CD4-positive, alpha-beta T cell treated with Interleukin-21 for 1 hour (primary cell): ENCODE measurements at regions not wholly inside any gene's neighbourhood (a gene's known extent, or its start where the extent isn't known, plus 50 kb on each side); places are given as distances from the start of the nearest gene placed in this dataset.
A peak's percentile ranks its signal among the peaks of the same experiment; 100 is the strongest.

Experiments
- DNase-seq: peaks from one replicate; pipeline ENCODE4 v3.0.0-alpha.2; 2020

DNA sequence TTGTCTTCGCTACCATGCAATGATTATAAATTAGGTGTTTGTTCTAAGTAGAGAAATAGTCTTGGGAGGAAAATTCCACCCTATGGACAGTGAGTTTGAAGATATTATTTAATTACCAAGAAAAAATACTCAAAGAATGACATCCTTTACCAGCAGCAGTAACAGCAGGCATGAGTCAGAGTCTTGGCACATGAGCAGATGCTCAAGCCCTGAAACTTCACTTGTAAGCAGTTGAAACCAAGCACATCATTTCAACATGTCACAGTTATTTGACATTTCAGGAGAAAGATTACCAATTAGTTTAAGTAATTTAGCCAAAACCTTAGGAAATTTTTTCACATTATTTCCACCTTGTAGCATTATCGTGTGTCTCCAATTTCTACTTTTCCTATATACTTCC lies 99.2 kb downstream of the C12orf50 start:
- no peak for DNase-seq

DNA sequence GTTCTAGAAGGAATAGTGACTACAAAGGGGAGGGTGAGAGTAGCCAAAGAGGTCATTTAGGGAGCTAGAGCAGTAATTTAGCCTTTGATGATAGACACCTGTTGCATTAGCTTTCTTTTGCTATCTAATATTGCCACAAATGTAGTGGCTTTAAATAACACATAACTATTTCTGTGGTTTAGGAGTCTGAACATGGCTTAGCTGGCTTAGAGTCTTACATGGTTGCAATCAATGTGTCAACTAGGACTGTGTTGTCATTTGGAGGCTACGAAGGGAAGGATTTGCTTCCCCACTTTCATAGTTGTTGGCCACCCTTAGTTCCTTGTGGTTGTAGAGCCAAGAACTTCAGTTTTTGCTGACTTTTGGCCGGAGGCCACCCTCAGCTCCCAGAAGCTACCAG lies 99.9 kb downstream of the C12orf50 start:
- DNase-seq, result no peak

DNA sequence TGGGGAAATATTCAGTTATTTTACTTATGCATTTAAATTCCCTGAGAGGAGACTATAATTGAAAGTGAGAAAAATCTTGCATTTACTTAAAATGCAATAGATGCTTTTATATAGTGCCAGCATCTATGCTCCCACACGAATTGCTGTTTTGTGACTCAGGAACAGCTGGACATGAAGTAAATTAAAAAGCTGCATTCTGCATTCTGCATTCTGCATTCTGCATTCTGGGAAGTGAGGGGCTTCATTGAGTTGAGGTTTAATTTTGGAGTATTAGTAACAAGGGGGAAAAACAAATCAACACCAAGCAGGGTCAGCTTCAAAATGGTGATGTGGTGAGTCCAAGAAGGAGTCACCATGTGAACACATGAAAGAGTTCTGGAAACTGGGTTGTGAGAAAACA lies 101.2 kb downstream of the C12orf50 start:
- no peak for DNase-seq

DNA sequence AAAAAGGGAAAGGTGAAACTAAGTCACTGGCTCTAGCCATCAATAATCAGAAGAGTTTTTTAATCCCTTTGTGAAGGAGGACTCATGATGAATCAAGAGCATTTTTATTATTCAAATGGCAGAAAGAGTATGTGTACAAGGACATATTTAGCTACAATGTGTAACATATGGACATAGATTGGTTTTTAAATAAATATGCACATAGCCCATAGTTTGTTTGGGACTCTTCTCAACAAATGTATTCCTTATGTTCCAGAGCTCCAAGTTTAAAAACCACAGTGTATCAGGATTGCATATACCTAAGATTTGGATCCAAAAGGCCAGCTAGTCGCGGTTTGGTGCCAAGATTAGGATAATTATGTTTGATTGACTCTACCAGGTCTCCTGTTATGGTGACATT lies 104.2 kb downstream of the C12orf50 start:
- no peak for DNase-seq

DNA sequence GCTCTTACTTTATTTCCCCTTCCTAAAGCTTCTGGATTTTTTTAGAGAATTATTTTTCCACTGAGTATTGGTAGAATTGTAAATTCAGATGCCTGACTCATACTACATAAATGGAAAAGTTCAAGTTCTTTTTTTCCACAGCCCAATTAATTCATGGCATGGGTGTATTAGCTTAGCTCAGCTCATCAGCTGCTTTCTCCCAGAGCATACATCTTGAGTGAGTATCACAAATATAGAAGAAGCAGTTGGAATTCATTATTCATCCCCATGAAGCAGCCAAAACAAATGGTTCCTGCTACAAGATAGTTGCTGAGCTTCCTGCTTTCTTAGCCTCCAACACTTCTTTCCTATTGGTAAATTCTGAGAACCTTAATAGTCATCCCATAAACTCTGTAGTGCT lies 105.1 kb downstream of the C12orf50 start:
- DNase-seq, result no peak

DNA sequence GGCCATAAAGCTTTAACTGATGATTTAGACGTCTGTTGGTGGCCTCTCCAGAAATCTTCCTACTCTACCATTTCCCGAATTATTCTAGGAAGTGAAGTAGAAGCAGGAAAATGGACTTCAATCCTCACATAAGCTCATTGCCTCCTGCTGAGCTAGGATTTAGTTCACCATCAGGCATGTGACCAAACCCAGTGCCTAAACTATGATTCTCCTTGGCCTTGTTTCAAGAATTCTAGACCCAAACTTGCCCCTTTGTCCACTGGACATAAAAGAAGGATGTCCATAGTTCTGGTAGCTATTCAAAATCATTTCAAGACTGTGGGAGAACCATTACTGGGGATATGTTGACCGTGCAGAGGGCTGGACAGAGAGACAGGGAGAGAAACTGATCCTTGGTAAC lies 105.8 kb downstream of the C12orf50 start:
- DNase-seq, result no peak

DNA sequence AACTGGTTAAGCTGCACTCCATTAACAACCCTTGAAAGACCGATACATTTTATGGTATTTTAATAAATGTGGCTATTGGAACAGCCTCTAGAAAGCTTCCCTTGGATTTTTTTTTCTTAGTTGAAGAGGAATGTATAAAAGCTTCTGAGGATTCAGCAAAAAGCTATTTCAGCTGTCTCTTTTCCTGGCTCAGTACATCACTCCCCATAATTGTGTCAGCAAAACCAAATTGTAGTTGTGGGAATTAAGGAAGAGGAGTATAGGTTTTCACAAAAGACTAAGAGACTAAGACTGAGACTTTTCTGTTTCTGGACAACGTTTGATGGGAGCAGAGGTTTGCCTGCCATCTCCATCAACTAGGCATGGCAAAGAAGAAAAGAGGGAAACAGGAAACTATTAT lies 106.5 kb downstream of the C12orf50 start:
- DNase-seq, result no peak

DNA sequence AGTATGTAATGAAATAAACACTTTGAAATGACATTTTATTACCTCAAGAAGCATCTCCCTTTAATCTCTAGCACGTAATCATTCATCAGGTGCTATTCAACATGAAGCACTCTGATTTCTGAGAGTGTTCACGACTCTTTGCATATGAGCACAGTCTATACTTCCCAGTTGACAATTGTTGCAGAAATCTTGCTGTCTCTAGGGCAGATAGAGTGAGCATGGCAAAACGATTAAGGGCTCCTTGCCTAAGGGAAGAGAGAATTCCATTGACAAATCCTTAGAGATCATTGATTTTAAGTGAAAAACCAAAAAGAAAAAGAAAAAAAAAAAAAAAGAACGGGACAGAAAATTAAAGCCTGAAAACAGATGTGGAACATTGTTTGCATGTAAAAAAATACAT lies 107.6 kb downstream of the C12orf50 start:
- no peak for DNase-seq

DNA sequence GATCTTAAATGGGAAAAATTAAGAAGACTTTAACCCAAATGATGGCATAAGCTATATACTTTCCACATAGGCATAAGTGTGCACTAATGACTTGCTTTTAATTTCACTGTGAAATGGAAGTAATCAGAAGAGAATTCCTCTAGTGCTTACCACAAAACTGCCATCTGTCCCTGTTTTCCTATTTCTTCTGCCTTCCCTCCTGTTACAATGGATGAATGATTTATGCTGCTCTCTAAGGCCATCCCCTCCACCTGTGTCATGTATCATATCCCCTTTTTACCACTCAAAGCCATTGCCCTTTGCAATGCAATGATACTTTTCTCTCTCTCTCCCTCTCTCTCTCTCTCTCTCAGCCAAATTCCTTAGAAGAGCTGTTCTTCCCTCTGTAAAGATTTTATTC lies 109.1 kb downstream of the C12orf50 start:
- no peak for DNase-seq

DNA sequence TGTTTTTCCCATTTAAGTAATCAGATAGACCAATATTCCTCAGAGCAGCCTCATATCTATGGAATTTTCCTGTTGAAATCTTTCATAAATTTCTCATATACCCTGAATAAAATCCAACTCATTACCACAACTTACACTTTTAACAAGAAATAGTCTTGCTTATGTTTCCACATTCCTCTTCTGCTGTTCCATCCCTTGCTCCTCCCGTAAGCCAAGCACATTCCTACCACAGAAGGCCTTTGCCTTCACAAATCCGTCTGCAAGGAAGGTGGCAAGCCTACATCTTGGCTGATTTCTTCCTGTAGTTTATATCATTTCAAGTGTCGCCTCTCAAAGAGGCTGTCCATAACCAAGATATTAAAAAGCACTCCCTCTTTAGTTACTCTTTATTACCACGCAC lies 127.7 kb downstream of the C12orf50 start:
- no peak for DNase-seq

DNA sequence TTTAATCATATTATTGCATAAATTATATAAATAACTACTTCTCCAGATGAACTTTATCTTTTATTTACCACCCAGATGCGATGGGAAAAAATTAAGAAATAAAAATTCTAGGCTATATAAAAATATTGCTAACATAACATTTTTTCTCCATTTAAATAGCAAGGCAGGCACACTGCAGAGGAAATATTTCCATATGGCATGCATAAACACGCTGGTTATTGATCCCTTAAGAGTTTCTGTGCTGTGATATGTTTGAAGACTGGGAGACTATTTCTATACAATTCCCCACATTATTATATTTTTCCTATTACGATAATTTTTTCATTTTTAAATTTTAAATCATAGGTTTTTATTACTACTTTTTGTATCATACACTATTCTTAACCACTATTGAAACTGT lies 131.5 kb downstream of the C12orf50 start:
- DNase-seq, result no peak

DNA sequence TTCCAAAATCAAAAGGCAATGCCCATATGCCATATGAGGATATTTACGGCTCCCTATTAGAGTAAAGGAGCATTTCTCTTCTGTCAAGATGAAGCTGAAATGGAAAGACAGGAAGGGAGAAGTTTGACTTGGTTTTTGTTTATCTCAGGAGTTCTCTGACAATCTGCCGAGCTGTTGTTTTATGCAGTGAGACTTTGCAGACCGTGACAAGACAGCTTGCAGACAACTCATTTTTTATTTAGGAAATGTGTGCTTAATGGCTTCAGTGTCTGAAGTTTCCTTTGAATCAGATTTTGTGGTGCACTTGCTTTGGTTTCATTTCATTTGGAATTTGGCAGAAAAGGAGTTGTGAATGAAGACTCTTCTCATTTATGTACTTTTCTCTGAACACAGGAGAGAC lies 145.4 kb downstream of the C12orf50 start:
- no peak for DNase-seq

DNA sequence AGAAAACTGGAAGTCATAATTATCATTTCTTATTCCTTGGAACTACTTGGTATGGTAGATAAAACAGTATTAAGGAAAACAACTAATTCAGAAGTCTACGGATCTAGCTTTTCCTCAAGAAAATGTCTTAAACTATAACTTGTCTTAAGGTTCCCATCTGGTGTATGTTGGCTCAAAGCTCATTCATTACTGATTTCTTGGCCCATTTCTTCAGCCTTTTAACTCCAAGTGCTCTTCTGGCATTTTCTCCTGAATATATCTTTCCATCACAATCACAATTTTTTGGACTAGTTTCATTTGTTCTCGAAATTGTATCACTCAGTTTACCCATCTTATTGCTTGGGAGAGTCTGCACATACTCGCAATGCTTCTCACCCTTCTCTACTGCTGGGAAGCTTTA lies 150.1 kb downstream of the C12orf50 start:
- DNase-seq, result no peak

DNA sequence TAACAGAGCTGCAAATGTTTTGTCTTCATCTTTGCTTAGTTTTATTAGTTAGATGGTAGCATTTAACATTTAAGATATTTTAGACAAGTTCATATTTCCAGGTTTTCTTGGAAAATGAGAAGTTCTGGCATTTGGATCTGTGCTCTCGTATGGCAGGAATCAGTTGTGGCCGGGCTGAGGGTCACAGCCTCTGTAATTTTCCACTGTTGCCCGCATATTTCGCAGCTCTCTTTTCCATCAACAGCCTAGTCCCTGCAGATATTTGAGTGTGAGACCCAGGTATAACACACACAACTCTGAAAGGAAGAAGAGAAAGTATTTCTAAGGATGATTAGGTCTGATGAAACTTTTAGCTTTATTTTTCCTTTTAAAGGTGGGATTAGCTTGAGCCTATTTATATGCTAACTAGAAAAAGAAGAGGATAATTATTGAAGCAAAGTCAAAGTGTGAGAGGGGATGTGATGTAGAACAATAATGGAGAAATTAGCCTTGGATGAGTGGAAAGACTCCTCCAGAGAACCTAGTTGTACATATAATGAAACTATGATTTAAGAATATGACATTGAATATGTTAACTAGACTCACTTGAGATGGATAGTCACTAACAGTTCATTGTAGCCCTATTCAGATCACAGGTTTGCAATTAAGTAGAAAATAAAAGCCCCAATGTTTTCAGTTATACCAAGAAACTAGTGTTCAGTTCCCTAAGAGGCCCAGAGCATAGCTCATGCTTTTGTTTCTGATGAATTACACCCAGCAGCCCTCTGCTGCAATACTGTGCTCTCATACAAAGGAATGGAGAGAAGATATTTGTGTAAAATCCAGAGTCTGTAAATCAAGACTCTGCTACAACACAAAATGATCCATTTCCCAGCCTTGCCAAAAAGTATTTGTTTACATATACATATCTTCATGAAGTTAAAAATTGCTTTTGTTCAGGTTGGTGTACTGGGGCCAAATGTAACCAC lies 158.4 kb downstream of the C12orf50 start:
- no peak for DNase-seq

DNA sequence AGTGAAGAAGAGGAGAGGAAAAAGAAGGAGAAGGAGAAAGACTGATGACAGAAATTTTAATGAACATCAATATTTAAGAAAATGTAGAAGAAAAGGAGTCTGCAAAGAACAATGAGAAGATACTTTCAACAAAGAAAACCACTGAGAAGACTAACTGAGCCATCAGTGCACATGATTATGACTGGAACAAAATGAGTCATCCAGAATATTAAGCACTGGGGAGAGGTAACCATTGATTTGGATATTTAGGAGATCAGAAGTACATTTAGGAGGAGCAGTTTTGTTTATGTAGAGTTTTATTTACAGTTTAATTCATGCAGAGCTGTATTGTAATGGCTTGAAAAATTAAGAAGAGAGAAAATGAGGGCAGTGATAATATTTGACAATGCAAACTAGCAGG lies 159.1 kb downstream of the C12orf50 start:
- DNase-seq, result no peak

DNA sequence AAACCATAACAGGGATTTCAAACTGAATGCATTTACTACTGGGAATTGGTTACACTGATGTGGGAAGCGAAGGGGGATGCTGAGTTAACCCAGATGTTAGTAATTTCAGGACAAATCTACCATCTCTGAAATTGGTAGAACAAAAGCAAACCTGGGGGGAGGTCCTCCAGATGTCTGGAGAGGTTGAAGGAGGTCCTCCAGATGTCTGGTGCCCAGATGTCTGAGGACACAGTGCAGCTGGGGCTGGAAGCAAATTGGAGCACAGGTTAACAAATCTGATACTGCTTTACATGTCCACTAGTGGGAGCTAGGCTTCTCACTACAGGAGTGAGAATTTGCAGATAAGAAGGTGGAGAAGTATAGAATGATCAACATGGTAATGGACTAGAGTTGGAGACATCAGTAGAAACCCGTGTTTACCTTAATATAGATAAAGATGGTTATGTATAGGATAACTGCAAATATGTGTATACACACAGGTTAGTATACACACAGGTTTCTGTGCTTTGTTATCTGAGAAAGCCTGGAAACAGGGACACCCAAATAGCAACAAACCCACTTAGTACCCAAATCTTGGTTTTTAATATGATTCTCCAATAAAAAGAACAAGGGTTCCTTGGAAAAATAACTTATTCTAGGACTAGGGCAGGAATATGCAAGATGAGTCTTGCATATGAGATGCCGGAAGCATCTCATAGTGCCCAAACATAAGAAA lies 162.5 kb downstream of the C12orf50 start:
- no peak for DNase-seq

DNA sequence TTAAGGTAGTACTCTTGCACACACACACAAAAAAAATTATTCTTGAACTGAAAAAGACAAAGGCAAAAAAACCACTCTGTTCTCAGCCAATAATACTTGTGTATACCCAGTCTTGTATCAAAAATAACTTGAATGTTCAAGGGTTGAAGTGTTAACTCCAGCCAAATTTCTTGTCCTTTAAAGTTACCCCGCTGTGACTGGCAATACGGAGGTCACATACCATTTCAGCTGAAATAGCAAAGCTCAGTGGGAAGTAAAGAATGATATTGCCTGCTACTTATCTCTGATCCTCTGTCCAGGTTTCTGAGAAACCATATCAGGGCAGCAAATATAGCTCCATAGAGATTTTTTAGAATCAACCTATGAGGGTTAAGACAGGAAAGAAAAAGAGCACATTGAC lies 167.4 kb downstream of the C12orf50 start:
- DNase-seq, result no peak

DNA sequence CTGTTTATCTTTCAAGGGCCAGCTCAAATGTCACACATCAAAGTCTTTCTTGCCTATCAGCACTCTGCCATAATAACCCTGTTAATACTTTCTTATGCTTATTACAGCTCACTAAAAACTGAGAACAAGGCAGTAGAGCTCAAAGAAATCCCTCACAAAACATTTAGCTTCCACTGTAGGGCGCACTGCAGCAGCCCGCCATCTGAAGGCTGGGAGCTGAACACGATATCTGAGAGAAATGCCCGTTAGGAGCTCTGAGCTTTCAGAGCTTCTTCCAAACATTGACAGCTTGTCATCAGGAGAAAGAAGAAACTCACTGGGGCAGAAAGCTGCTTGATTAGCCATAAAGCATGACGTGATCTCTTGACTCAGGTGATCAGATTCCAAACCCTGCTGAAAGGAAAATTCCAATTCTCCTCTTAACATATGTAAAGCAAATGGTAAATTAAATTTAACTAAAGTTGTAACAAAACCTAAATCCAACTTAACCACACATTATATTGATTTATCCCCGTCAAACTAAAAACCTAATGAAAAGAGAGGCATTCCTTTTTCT lies 175.7 kb downstream of the C12orf50 start:
- DNase-seq, result no peak

DNA sequence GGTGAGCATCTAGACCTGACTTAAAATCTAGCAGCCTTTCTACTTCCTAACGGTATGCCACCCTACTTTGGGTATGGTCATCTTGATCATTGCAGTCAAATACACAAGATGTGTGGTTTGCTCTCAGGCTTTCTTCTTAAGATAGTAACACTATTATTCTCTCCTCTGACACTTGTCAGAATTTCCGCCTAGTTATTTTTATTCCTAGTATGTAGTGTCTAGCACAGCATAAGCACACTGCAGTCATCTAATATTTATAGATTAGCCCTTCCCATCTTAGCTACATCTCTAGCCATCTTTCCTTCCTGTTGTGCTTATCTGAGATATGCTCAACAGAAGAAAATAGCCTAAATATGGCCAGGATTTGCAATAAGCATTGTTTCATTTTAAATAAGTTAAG lies 180.1 kb downstream of the C12orf50 start:
- DNase-seq, result no peak

DNA sequence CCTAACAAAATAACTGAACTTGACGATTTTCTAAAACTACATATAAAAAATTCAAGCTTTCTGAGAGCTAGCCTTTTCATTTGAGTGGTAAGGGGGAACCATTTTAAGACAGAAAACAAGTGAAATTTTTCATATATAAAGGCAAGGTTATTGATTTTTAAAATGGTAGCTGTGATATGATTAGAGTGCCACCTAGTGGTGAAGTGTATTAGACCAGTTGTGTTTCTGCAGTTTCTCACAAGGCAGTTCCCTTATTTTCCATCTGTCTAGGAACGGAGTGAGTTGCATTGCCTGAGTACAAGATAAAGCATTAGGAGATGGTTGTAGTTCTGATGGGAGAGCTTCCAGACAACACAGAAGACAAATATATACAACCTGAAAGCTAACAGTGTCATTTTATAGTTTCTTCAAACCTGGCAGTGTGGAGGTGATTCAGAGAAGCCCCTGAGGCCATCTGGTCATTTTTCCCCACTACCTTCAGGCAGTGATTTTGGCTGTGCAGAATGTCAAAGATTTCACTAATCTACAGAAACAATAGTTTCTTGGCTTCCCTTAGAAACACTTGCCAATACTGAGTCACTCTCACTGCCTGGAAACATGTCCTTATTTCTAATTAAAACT lies 180.8 kb downstream of the C12orf50 start:
- DNase-seq, result peak; percentile 32

DNA sequence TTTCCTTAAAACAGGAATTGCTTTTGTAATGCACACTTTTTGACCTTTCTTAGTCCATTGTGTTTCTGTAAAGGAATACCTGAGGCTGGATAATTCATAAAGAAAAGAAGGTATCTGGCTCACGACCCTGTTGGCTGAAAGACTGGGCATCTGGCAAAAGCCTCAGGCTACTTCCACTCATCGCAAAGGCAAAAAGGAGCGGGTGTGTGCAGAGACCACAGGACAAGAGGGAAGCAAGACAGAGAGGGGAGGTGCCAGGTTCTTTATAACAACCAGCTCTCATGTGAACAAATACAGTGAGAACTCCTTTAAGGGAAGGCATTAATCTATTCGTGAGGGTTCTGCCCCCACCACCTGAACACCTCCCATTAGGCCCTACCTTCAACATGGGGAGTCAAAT lies 182.1 kb downstream of the C12orf50 start:
- no peak for DNase-seq

DNA sequence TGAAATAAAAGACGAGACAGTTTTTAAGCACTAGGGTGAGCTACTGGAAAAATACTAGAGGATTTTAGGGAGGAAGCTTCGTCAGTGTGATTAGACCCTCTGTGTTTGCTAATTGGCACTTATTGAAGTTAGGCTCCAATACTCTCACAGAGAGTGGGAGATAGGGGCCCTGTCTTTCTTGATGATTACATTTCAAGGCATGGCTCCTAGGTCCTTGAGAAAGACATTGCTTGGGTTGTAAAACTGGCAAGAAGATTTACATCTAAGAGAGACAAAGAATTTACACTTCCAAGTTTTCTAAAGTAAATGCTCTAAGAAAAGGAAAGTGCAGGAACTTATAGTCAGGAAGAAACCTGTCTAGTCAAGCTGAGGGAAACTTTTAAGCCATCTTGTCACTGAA lies 183.2 kb downstream of the C12orf50 start:
- no peak for DNase-seq

DNA sequence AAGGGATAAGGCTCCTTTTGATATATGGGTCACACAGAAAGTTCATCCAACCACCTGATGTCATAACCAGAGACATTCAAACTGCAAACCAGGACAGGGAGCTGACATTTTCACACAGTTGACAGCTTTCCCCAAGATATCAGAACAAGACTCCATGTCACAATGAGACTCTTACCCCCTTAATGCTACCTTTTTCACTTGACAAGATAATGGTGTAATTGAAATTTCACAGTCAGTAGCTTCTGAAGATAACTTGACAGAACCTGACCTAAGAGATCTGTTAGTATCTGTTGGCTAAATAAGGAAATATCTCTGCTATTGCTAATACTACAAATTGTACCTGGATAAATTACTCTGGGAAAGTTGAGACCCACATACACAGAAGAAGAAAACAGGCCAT lies 187.3 kb downstream of the C12orf50 start:
- DNase-seq, result no peak

DNA sequence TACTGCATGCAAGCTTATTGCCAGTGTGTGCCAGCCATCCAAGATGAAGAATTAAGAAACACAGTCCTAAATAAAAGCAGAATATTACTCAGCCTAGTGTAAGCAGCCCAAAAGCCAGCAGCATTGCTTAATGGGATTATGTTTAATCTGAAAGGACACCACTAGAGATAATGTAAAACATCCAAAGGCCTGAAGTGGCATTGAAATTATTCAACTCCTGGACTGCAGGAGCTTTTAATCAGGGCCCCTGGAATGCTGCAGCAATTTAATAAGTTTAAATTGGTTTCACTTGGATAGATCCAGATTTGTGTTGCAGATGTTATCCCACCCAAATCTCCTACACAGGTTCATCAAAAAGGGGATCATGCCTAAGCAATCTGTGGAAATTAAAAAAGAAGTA lies 193.0 kb downstream of the C12orf50 start:
- DNase-seq, result no peak
